Uterus (tissue), 2 donors: ENCODE measurements at regions not wholly inside any gene's neighbourhood (a gene's known extent, or its start where the extent isn't known, plus 50 kb on each side); places are given as distances from the start of the nearest gene placed in this dataset.

Source experiments
- CTCF ChIP-seq, 4 experiments: fragments of 200-600 bp in 2 of 4; fragments of 450-650 bp in 2 of 4; sonication (generic) in 2 of 4; IDR thresholded peaks; one replicate each; pipeline ENCODE4 v1.5.1; 2016 to 2019; ENCODE audit warnings: antibody characterized with exemption in 4 of 4, mild to moderate bottlenecking in 2 of 4, moderate library complexity in 1 of 4
- POLR2A ChIP-seq, 2 donors: fragments of 450-650 bp; IDR thresholded peaks; one replicate each; pipeline ENCODE4 v1.6.1; 2016; ENCODE audit warnings: antibody characterized with exemption in 2 of 2, mild to moderate bottlenecking in 1 of 2, moderate library complexity in 1 of 2

GRCh38 chr7:25448301-25448700 lies 220.0 kb upstream of the NPVF start:
- TF ChIP-seq CTCF (IDR thresholded peaks at IDR 0.05) (no peak), POLR2A (IDR thresholded peaks at IDR 0.05) (no peak)
